GM12873 (cell line): ENCODE measurements at regions not wholly inside any gene's neighbourhood (a gene's known extent, or its start where the extent isn't known, plus 50 kb on each side); places are given as distances from the start of the nearest gene placed in this dataset.

Source experiments
- CTCF ChIP-seq: IDR thresholded peaks from 2 replicates; pipeline ENCODE4 v1.5.1; 2012; ENCODE audit warnings: low read depth, mild to moderate bottlenecking, moderate library complexity, low read length, control low read depth; ENCODE audit not compliant: insufficient read depth; ENCODE audit errors: missing control alignments

- no peak for TF ChIP-seq CTCF
Observed at GRCh38 chr7:51455513-51455912, 138.9 kb upstream of the COBL start.

- TF ChIP-seq CTCF, result no peak
Observed at GRCh38 chr7:51455086-51455485, 138.5 kb upstream of the COBL start.

GRCh38 chr7:51452694-51453093 lies 136.1 kb upstream of the COBL start:
- no peak for TF ChIP-seq CTCF

- TF ChIP-seq CTCF, result no peak
Observed at GRCh38 chr7:51451751-51452476, 135.3 kb upstream of the COBL start.

- no peak for TF ChIP-seq CTCF
Observed at GRCh38 chr7:51450541-51450940, 133.9 kb upstream of the COBL start.

DNA sequence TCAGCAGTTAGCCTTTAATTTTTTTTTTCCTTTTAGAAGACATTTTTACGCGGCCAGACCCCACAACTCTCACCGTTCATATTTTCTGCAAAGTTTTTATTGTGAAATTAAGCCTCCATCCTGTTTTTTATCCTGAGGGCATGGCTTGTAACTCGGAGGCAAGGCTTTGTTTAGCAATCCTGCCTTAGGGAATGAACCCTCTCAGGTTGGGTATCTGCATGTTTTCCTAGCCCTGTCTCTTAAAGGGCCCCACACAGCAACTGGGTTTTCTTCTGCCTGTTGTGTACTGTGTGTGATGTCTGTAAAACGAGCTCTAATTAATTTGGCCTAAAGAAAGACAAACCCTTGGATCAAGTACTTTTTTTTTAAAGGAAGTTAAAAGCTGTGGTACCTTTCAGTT lies 130.2 kb upstream of the COBL start:
- no peak for TF ChIP-seq CTCF

- TF ChIP-seq CTCF, result no peak
Observed at GRCh38 chr7:51446356-51446755, 129.7 kb upstream of the COBL start.
